ENCODE measurements at regions not wholly inside any gene's neighbourhood (a gene's known extent, or its start where the extent isn't known, plus 50 kb on each side); places are given as distances from the start of the nearest gene placed in this dataset.

GRCh38 chr9:80097476-80097875, 525.7 kb downstream of the TLE4 start:
- TF ChIP-seq, protein P1, sequence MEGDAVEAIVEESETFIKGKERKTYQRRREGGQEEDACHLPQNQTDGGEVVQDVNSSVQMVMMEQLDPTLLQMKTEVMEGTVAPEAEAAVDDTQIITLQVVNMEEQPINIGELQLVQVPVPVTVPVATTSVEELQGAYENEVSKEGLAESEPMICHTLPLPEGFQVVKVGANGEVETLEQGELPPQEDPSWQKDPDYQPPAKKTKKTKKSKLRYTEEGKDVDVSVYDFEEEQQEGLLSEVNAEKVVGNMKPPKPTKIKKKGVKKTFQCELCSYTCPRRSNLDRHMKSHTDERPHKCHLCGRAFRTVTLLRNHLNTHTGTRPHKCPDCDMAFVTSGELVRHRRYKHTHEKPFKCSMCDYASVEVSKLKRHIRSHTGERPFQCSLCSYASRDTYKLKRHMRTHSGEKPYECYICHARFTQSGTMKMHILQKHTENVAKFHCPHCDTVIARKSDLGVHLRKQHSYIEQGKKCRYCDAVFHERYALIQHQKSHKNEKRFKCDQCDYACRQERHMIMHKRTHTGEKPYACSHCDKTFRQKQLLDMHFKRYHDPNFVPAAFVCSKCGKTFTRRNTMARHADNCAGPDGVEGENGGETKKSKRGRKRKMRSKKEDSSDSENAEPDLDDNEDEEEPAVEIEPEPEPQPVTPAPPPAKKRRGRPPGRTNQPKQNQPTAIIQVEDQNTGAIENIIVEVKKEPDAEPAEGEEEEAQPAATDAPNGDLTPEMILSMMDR (IDR thresholded peaks at IDR 0.05) = no peak
- TF ChIP-seq POLR2AphosphoS5 (IDR thresholded peaks at IDR 0.05) = no peak
